Right cardiac atrium (tissue), 5 donors: ENCODE measurements at regions not wholly inside any gene's neighbourhood (a gene's known extent, or its start where the extent isn't known, plus 50 kb on each side); places are given as distances from the start of the nearest gene placed in this dataset.

Experiments
- ATAC-seq, 2 donors: fragments of 200-7000 bp; cut with Tn5 transposase; one replicate each; pipeline versions ENCODE4 v1.8.0 to v1.9.1; 2020; ENCODE audit warnings: moderate library complexity in 2 of 2, mild to moderate bottlenecking in 1 of 2
- DNase-seq, 3 donors: peaks; one replicate each; pipeline ENCODE4 v3.0.0-alpha.2; 2020
- H3K27ac ChIP-seq: one replicate; pipeline ENCODE4 v1.5.1; 2013; ENCODE audit warnings: mild to moderate bottlenecking, low read length, control low read depth, moderate library complexity
- H3K27me3 ChIP-seq: one replicate; pipeline ENCODE4 v1.6.1; 2013; ENCODE audit not compliant: control insufficient read depth, insufficient read depth
- H3K4me1 ChIP-seq: one replicate; pipeline ENCODE4 v1.6.1; 2013; ENCODE audit warnings: low read length; ENCODE audit not compliant: control insufficient read depth, insufficient read depth
- H3K4me3 ChIP-seq: one replicate; pipeline ENCODE4 v1.5.1; 2013; ENCODE audit warnings: low read length, control low read depth
- H3K9me3 ChIP-seq: one replicate; pipeline ENCODE4 v1.6.1; 2013; ENCODE audit warnings: low read length; ENCODE audit not compliant: control insufficient read depth
- WGBS: extraction: QIAGEN DNeasy Blood & Tissue Kit; methylation state at CpG from one replicate; pipeline ENCODE4 v1.1.7; 2013; 5-methylcytosine and 5-hydroxymethylcytosine counted together
- intact Hi-C, 4 donors: fragments of 100-400 bp; cut with DNase I; formaldehyde crosslinking; loops; one replicate each; pipeline versions ENCODE4 v1.11.0 to v1.14.0; 2022 to 2023
- donor health status: healthy with polysubstance abuse.
- donor health status: DM: no; HTN: yes; CAD: no.
- donor health status: DM: no; HTN: no; CAD: no.
- donor health status: DM: no; HTN: yes; CAD: no; lungs with severe emphysema.
- donor health status: DM: yes; HTN: yes; CAD: no.

DNA sequence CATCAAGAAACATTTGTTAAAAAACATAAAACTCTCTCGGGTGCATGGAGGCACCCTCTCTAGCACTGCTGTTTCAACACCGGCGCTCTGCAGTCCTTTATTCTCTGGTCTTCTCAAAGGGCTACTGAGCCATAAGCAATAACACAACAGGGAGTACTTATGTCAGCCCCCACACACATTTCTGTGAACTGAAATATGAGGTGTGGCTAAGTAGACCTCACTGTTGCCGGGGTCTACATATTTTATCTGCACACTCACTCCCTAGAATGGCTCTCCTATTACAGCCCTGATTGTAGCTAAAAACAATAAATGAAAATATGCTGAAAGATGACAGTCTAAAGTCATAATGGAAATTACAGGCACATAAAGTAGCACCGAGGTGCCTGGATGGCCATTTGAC is 235.1 kb downstream of the GRB14 start:
- ATAC-seq, result no peak
- no peak for DNase-seq
- H3K4me3 ChIP-seq, result no peak overlapping the region
- no peaks in the 10 kb centered on the region for H3K9me3 ChIP-seq
- no peaks in the 10 kb centered on the region for H3K4me1 ChIP-seq
- intact Hi-C loops, result no loop called here
- 80% methylated on average over 5 of the region's 5 CpGs for WGBS
- H3K27me3 ChIP-seq, result no peaks in the 10 kb centered on the region
- H3K27ac ChIP-seq, result no peak overlapping the region

- Histone ChIP-seq H3K4me1 (no peaks in the 10 kb centered on the region), H3K27me3 (no peaks in the 10 kb centered on the region), H3K4me3 (no peak overlapping the region), H3K9me3 (no peaks in the 10 kb centered on the region), H3K27ac (no peak overlapping the region)
- ATAC-seq, result no peak
- DNase-seq, result no peak
- intact Hi-C loops, result no loop called here
Observed at GRCh38 chr2:164384434-164384833, 236.8 kb downstream of the GRB14 start.

GRCh38 chr2:164371916-164372315 is 249.4 kb downstream of the GRB14 start:
- ATAC-seq (no peak), DNase-seq (no peak)
- 79% methylated on average over 4 of the region's 4 CpGs for WGBS
- Histone ChIP-seq H3K27ac (no peak overlapping the region), H3K27me3 (no peaks in the 10 kb centered on the region), H3K4me3 (no peak overlapping the region), H3K9me3 (no peaks in the 10 kb centered on the region), H3K4me1 (no peaks in the 10 kb centered on the region)
- intact Hi-C loops, result no loop called here

GRCh38 chr2:164369366-164369765 is 251.9 kb downstream of the GRB14 start:
- no peaks in the 10 kb centered on the region for H3K4me1 ChIP-seq
- H3K27me3 ChIP-seq, result no peaks in the 10 kb centered on the region
- 31% methylated on average over 1 of the region's 1 CpG for WGBS
- ATAC-seq (no peak), DNase-seq (no peak)
- no peak overlapping the region for H3K4me3 ChIP-seq
- no peak overlapping the region for H3K27ac ChIP-seq
- no peaks in the 10 kb centered on the region for H3K9me3 ChIP-seq
- intact Hi-C loops, result no loop called here

DNA sequence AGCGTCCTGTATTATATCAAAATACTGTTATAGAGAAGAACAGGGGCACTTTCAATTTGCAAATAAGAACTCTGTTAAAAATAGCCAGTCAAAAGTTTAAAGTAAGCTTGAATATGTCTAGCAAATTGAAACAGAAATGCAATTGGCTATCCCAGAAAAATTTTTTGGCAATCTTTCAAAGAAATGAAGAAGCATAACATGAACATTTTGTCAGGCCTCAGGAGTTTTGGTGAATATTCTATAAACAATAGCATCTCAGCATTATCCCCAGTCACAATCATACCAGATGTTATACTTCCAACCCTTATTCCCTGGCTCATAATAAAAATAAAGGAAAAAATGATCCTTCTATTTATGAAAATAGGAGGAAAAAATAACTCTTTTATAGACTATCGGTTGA is 252.4 kb downstream of the GRB14 start:
- ATAC-seq, result no peak
- intact Hi-C loops, result no loop called here
- 52% methylated on average over 2 of the region's 2 CpGs for WGBS

GRCh38 chr2:164363646-164364045 is 257.6 kb downstream of the GRB14 start:
- Histone ChIP-seq H3K27ac (no peak overlapping the region), H3K9me3 (no peaks in the 10 kb centered on the region), H3K4me1 (no peaks in the 10 kb centered on the region), H3K27me3 (no peaks in the 10 kb centered on the region), H3K4me3 (no peak overlapping the region)
- DNase-seq, result no peak
- intact Hi-C loops, result no loop called here
- ATAC-seq, result no peak

More for the DNA sequence above, 252.4 kb downstream of the GRB14 start:
- H3K27me3 ChIP-seq, result no peaks in the 10 kb centered on the region
- H3K27ac ChIP-seq, result no peak overlapping the region
- H3K4me1 ChIP-seq, result no peaks in the 10 kb centered on the region
- no peaks in the 10 kb centered on the region for H3K9me3 ChIP-seq
- DNase-seq, result no peak
- no peak overlapping the region for H3K4me3 ChIP-seq

- Histone ChIP-seq H3K4me3 (no peak overlapping the region), H3K27me3 (no peaks in the 10 kb centered on the region), H3K9me3 (no peaks in the 10 kb centered on the region), H3K27ac (no peak overlapping the region), H3K4me1 (no peaks in the 10 kb centered on the region)
- no peak for DNase-seq
- ATAC-seq, result no peak
- intact Hi-C loops, result no loop called here
- 88% methylated on average over 2 of the region's 2 CpGs for WGBS
Observed at GRCh38 chr2:164351536-164351935, 269.7 kb downstream of the GRB14 start.

DNA sequence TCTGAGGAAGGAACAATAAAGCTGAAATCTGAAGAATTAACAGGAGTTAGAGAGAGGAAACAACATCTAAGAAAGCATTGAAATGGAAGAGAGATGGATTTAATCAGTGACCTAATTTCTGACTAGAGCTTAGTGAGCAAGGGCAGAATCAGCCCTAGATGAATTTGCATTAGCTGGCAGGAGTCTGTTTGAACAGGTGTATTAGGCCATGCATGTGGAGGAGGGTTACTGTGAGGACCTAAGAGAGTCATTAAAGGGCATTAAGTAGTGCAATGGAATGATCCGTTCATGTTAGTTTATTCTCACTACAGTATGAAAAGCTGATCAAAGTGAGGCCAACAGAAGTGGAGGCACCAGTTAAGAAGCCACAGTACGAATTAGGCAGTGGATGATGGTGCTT is 285.3 kb downstream of the GRB14 start:
- no peak overlapping the region for H3K27ac ChIP-seq
- no peaks in the 10 kb centered on the region for H3K27me3 ChIP-seq
- ATAC-seq, result no peak
- H3K4me3 ChIP-seq, result no peak overlapping the region
- no peaks in the 10 kb centered on the region for H3K9me3 ChIP-seq
- no peaks in the 10 kb centered on the region for H3K4me1 ChIP-seq
- intact Hi-C loops, result no loop called here
- 66% methylated on average over 2 of the region's 2 CpGs for WGBS
- DNase-seq, result no peak

DNA sequence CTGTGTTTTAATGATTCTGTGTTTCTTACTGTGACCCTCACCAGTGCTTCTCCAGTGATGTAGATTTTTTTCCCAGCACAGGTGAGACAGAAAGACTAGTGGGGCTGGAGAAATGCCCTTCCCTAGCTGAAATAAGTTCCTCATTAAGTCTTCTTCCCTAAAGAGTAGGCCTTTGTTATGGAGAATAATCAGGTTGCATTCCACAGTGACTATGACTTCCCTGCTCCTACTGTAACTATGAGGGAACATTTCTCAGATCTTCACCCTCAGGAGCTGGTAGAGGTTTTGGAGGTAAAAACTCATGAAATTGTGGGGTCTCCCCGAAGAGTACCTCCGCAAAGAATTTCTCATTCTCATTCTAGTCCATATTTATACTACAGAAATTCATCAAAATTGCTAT is 286.2 kb downstream of the GRB14 start:
- no peak for DNase-seq
- Histone ChIP-seq H3K4me3 (no peak overlapping the region), H3K9me3 (no peaks in the 10 kb centered on the region), H3K4me1 (no peaks in the 10 kb centered on the region), H3K27ac (no peak overlapping the region), H3K27me3 (no peaks in the 10 kb centered on the region)
- WGBS, result 92% methylated on average over 2 of the region's 2 CpGs
- intact Hi-C loops, result no loop called here
- no peak for ATAC-seq

DNA sequence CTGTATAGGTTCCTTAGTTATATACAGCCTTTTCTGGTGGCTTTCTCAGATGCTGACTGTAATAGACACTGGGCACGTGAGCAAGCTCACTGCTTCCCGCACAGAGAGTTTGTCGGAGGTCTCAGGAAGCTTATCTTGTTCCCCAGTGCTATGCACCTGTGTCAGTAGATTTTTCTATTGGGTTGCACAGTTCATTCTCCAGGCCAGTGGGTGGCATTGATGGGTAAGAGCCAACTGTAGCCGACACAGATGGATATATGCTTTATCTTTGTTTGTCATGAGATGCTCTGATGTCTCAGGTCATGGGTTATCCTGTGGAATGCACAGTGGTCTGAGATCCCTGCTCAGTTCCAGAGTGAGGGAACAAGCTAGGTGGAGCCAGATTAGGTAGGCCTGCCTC is 293.0 kb downstream of the GRB14 start:
- ATAC-seq, result no peak
- Histone ChIP-seq H3K27me3 (no peaks in the 10 kb centered on the region), H3K27ac (no peak overlapping the region), H3K9me3 (no peaks in the 10 kb centered on the region), H3K4me3 (no peak overlapping the region), H3K4me1 (no peaks in the 10 kb centered on the region)
- intact Hi-C loops, result no loop called here
- 62% methylated on average over 4 of the region's 4 CpGs for WGBS
- no peak for DNase-seq

DNA sequence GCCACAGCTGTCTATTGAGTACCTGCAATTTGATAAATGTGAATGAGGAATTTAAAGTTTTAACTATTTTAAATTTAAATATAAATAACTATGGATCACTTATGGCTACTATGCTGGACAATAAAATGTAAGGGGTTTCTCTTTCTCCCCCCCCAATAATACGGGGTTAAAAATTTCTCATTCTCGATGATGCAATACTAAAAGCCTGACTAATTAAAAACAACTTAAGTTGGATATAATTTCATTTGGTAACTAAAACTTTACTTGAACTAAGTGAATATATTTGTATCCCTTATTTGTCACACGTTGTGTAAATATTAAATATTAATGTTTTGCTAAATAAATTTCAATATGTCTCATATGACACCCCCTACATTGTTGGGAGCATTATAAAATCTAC is 297.3 kb downstream of the GRB14 start:
- WGBS, result 75% methylated on average over 3 of the region's 3 CpGs
- intact Hi-C loops, result no loop called here
- Histone ChIP-seq H3K9me3 (no peaks in the 10 kb centered on the region), H3K4me1 (no peaks in the 10 kb centered on the region), H3K27me3 (no peaks in the 10 kb centered on the region), H3K27ac (no peak overlapping the region), H3K4me3 (no peak overlapping the region)
- DNase-seq (no peak), ATAC-seq (no peak)

DNA sequence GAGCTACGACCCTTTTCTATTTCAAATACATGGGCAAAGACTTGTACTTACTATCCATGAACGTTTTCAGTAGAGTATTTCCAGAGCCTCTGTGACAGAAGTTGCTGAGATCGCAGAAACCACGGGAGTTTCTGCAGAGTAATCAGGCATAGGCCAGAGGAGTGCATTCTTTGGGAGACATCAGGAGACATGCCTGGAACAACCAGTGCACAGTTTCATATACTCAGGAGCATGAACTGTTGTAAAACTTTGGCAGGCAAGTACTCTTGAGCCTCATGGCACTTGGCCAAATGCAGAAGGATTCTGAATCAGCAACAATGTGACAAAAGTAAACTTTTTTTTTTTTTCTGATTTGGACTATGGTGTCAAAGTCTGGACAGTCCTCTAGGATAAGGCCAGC is 307.1 kb downstream of the GRB14 start:
- ATAC-seq, result no peak
- intact Hi-C loops, result no loop called here
- Histone ChIP-seq H3K4me3 (no peak overlapping the region), H3K4me1 (no peaks in the 10 kb centered on the region), H3K27ac (no peak overlapping the region), H3K9me3 (no peaks in the 10 kb centered on the region), H3K27me3 (no peaks in the 10 kb centered on the region)
- no peak for DNase-seq
- WGBS, result 35% methylated on average over 4 of the region's 4 CpGs
